Tibial nerve (tissue), 4 donors: ENCODE measurements at regions not wholly inside any gene's neighbourhood (a gene's known extent, or its start where the extent isn't known, plus 50 kb on each side); places are given as distances from the start of the nearest gene placed in this dataset.

Source experiments
- CTCF ChIP-seq, 5 experiments: fragments of 200-600 bp in 3 of 5; fragments of 450-650 bp in 2 of 5; sonication (generic) in 3 of 5; IDR thresholded peaks; one replicate each; pipeline ENCODE4 v1.5.1; 2016 to 2019; ENCODE audit warnings: antibody characterized with exemption in 5 of 5, mild to moderate bottlenecking in 3 of 5, moderate library complexity in 2 of 5
- EP300 ChIP-seq, 2 donors: sonication (generic); formaldehyde crosslinking; IDR thresholded peaks; one replicate each; pipeline ENCODE4 v1.6.1; 2017; ENCODE audit warnings: antibody characterized with exemption in 2 of 2, mild to moderate bottlenecking in 1 of 2
- POLR2A ChIP-seq, 2 donors: fragments of 450-650 bp; IDR thresholded peaks; one replicate each; pipeline ENCODE4 v1.6.1; 2017; ENCODE audit warnings: antibody characterized with exemption in 2 of 2, mild to moderate bottlenecking in 2 of 2, moderate library complexity in 2 of 2

GRCh38 chr14:103206836-103207387 is 83.7 kb downstream of the TNFAIP2 start:
- TF ChIP-seq EP300 (IDR thresholded peaks at IDR 0.05) (no peak), CTCF (IDR thresholded peaks at IDR 0.05) (no peak), POLR2A (IDR thresholded peaks at IDR 0.05) (no peak)
